OCI-LY3 (cell line): ENCODE measurements at regions not wholly inside any gene's neighbourhood (a gene's known extent, or its start where the extent isn't known, plus 50 kb on each side); places are given as distances from the start of the nearest gene placed in this dataset.

Source experiments
- EZH2phosphoT487 ChIP-seq: fragments of 200-600 bp; shearing (Covaris generic); IDR thresholded peaks from 2 replicates; pipeline ENCODE4 v1.6.1; 2018; ENCODE audit warnings: antibody characterized with exemption, mixed run types, low read depth
- TF ChIP-seq, protein P1 (sequence below): fragments of 200-600, 300-600 bp; sonication (generic); IDR thresholded peaks from 2 replicates; pipeline ENCODE4 v1.5.1; 2014; ENCODE audit warnings: antibody characterized with exemption, low read length, low read depth

DNA sequence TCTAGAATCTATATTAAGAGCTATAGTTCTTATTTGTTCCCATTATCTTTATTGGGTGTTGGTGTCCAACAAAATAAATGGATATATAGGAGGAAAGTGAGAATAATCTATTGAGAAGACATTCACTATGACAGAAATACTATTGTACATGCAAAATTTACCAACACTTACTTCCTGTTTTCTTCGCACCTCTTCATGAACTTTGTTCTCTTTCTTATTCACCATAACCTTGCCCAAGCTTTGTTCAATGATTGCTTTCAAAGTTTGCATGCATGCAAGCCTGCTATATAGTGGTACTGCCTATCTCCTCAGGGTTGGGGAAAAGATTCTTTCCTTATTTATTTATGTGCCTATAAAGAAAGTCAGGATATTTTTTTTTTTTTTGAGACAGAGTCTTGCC is 176.4 kb upstream of the JADE1 start:
- TF ChIP-seq, protein P1, sequence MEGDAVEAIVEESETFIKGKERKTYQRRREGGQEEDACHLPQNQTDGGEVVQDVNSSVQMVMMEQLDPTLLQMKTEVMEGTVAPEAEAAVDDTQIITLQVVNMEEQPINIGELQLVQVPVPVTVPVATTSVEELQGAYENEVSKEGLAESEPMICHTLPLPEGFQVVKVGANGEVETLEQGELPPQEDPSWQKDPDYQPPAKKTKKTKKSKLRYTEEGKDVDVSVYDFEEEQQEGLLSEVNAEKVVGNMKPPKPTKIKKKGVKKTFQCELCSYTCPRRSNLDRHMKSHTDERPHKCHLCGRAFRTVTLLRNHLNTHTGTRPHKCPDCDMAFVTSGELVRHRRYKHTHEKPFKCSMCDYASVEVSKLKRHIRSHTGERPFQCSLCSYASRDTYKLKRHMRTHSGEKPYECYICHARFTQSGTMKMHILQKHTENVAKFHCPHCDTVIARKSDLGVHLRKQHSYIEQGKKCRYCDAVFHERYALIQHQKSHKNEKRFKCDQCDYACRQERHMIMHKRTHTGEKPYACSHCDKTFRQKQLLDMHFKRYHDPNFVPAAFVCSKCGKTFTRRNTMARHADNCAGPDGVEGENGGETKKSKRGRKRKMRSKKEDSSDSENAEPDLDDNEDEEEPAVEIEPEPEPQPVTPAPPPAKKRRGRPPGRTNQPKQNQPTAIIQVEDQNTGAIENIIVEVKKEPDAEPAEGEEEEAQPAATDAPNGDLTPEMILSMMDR, result no peak
- no peak for TF ChIP-seq EZH2phosphoT487
